Uterus (tissue), 2 donors: ENCODE measurements at regions not wholly inside any gene's neighbourhood (a gene's known extent, or its start where the extent isn't known, plus 50 kb on each side); places are given as distances from the start of the nearest gene placed in this dataset.

ENCODE experiments used
- CTCF ChIP-seq, 4 experiments: fragments of 200-600 bp in 2 of 4; fragments of 450-650 bp in 2 of 4; sonication (generic) in 2 of 4; IDR thresholded peaks; one replicate each; pipeline ENCODE4 v1.5.1; 2016 to 2019; ENCODE audit warnings: antibody characterized with exemption in 4 of 4, mild to moderate bottlenecking in 2 of 4, moderate library complexity in 1 of 4
- POLR2A ChIP-seq, 2 donors: fragments of 450-650 bp; IDR thresholded peaks; one replicate each; pipeline ENCODE4 v1.6.1; 2016; ENCODE audit warnings: antibody characterized with exemption in 2 of 2, mild to moderate bottlenecking in 1 of 2, moderate library complexity in 1 of 2

- no peak for TF ChIP-seq POLR2A (IDR thresholded peaks at IDR 0.05)
- no peak for TF ChIP-seq CTCF (IDR thresholded peaks at IDR 0.05)
Measured at GRCh38 chr9:108017671-108018070, 528.1 kb upstream of the KLF4 start.
